GM12873 (cell line): ENCODE measurements at regions not wholly inside any gene's neighbourhood (a gene's known extent, or its start where the extent isn't known, plus 50 kb on each side); places are given as distances from the start of the nearest gene placed in this dataset.

Experiments used
- TF ChIP-seq, protein P1 (sequence below): IDR thresholded peaks from 2 replicates; pipeline ENCODE4 v1.5.1; 2012; ENCODE audit warnings: low read depth, mild to moderate bottlenecking, moderate library complexity, low read length, control low read depth; ENCODE audit not compliant: insufficient read depth; ENCODE audit errors: missing control alignments

DNA sequence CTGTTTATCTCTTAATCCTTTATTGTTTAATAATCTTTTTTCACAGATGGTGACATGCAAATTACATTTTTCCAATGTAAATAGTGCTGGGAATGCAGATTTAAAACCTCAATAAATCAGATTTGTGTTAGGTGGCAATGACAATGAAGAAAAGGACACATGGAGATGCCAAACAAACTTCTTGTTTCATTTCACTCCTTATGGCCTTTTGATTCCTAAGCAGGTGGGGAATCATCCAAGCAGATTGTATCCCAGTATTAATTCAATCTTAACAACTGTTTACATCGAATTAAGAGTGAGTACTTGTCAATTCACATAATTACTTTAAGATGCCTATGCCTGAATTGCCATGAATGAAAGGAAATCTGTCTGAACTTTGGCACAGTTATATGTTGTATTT lies 98.9 kb upstream of the RGS18 start:
- TF ChIP-seq, protein P1, sequence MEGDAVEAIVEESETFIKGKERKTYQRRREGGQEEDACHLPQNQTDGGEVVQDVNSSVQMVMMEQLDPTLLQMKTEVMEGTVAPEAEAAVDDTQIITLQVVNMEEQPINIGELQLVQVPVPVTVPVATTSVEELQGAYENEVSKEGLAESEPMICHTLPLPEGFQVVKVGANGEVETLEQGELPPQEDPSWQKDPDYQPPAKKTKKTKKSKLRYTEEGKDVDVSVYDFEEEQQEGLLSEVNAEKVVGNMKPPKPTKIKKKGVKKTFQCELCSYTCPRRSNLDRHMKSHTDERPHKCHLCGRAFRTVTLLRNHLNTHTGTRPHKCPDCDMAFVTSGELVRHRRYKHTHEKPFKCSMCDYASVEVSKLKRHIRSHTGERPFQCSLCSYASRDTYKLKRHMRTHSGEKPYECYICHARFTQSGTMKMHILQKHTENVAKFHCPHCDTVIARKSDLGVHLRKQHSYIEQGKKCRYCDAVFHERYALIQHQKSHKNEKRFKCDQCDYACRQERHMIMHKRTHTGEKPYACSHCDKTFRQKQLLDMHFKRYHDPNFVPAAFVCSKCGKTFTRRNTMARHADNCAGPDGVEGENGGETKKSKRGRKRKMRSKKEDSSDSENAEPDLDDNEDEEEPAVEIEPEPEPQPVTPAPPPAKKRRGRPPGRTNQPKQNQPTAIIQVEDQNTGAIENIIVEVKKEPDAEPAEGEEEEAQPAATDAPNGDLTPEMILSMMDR = no peak

DNA sequence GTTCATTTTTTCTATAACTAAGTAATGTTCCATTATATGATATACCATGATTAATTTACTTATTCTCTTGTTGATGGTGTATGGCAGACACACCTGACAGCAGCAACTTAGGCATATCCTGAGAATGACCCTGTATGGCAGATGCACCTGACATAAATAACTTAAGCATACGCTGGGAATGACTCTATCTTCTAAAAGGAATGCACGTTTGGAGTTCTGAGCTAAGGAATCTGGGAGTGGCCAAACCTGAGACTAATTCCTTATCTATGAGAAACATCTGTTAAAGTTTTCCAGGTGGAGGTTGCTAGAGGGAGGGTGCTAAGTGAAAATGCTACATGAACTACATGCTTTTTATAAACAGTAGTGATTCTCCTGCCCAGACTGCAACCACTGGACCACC lies 96.7 kb upstream of the RGS18 start:
- TF ChIP-seq, protein P1 = no peak

DNA sequence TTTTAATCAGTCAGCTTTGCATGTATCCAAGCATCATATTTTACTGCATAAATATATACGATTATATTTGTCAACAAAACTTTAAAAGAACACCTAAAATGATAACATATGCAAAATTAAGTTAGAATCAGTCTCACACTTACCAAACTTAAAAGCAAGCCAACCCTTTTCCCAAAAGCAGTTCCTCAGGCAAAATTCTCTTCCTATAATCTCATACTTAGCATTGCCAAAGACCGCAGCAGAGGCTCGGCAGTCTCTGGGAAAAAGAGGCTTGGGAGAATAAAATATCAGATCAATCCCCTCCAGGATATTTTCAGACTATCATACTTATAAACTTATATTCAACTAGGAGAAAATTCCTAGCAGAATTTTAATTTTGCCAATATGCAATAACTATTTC lies 93.2 kb upstream of the RGS18 start:
- TF ChIP-seq, protein P1 = no peak

DNA sequence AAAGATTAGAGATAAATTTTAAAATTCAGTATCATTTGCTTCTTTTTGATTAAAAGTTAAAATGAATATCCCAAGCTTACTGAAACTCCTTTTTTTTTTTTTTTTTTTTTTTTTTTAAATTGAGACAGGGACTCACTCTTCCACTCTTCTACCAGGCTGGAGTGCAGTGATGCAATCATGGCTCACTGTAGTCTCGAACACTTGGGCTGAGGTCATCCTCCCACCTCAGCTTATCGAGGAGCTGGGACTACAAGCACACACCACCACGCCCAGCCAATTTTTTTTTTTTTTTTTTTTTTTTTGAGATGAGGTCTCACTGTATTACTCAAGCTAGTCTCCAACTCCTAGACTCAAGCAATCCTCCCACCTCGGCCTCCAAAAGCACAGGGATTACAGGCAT lies 92.1 kb upstream of the RGS18 start:
- TF ChIP-seq, protein P1 = no peak

DNA sequence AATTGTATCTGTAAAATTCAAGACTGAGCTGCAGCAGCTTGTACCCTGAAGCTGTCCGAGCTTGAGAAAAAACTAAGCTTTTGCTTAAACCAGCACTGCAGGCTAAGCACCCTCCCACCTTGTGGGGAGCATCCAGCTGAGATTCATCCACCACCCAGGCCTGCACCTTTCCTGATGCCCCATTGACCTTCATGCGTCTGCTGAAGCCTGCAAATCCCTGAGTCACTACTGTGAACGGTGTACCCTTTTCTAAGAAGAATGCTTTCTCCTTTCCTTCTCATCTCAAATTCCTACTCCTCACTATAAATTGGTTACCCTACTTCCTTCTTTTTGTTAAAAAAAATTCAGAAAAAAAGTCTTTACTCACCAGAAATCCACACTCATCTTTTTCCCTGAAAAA lies 90.9 kb upstream of the RGS18 start:
- TF ChIP-seq, protein P1 = no peak

DNA sequence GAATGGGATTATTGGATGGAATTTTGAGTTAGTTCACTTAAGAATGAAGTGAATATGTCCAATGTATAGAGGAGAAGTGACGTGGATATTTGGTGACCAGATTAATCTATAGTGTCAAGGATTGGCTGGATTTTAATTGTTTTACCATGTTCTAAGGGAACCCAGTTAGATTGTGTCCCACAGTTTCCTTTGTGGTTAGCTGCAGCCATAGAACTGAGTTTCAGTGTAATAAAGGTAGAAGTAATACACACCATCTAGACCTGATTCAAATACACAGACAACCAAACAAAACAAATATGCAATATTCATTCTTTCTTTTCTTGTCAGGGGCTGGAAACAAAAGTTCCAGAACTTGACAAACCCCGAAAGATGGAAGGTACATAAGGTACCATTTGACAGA lies 88.0 kb upstream of the RGS18 start:
- TF ChIP-seq, protein P1 = no peak

DNA sequence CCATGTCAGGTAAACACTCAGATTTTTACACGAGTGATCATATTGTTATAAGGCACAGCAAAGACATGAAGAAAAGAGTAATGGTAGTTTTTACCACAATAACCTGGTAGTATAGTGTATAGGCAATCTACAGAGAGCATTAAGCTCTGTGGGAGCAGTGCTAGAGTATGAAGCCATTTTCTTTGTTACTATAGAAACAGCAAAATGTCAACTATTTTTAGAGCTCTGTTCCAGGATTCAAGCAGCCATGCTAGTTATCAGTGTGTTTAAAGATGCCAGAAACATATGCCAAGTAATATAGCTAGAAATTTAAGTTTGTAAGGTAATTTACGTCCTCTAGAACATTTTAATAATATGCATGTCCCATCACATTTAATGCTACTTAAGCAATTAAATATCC lies 77.6 kb upstream of the RGS18 start:
- TF ChIP-seq, protein P1 = no peak
